B cell (primary cell): ENCODE measurements at regions not wholly inside any gene's neighbourhood (a gene's known extent, or its start where the extent isn't known, plus 50 kb on each side); places are given as distances from the start of the nearest gene placed in this dataset.

ENCODE experiments used
- ATAC-seq: fragments of 200-7000 bp; cut with Tn5 transposase; one replicate; pipeline ENCODE4 v1.10.0; 2021; ENCODE audit warnings: low read depth, mild to moderate bottlenecking, moderate number of reproducible peaks, moderate library complexity
- CTCF ChIA-PET: fragments of 350-600 bp; sonication (Branson Sonifier 250); formaldehyde crosslinking; loops from one replicate; lab custom pipeline; 2021; ENCODE audit warnings: antibody characterized with exemption, inconsistent platforms; lab: Charles Lee
- POLR2A ChIA-PET: fragments of 350-600 bp; sonication (Branson Sonifier 250); formaldehyde crosslinking; loops from one replicate; lab custom pipeline; 2021; ENCODE audit warnings: antibody characterized with exemption; lab: Charles Lee
- DNase-seq: peaks from one replicate; pipeline ENCODE4 v3.0.0; 2013
- H2AFZ ChIP-seq: 2 replicates; pipeline ENCODE4 v1.6.1; 2012; ENCODE audit warnings: mild to moderate bottlenecking, low read depth, low read length; ENCODE audit not compliant: insufficient read depth, poor library complexity, severe bottlenecking
- H3K27ac ChIP-seq, 2 donors: 1 replicate in 1 of 2; 2 replicates in 1 of 2; pipeline ENCODE4 v1.5.1; 2012 to 2013; ENCODE audit warnings: low read length in 2 of 2, mild to moderate bottlenecking in 2 of 2, moderate library complexity in 1 of 2
- H3K27me3 ChIP-seq, 4 experiments: fragments of 200-600 bp in 1 of 4; sonication (generic) in 1 of 4; replicated peaks in 1 of 4; 1 replicate in 2 of 4; 2 replicates in 2 of 4; pipeline versions ENCODE4 v1.6.1 to v1.7.0; 2013 to 2016; ENCODE audit warnings: low read length in 3 of 4, mild to moderate bottlenecking in 2 of 4, mixed read lengths in 1 of 4, moderate library complexity in 1 of 4; ENCODE audit not compliant: insufficient read depth in 4 of 4, control insufficient read depth in 3 of 4; ENCODE audit errors: control extremely low read depth in 1 of 4
- H3K36me3 ChIP-seq, 2 experiments: replicated peaks in 1 of 2; 1 replicate in 1 of 2; 2 replicates in 1 of 2; pipeline versions ENCODE4 v1.6.1 to v1.7.1; 2013; ENCODE audit warnings: low read length in 1 of 2; ENCODE audit not compliant: insufficient read depth in 2 of 2, control insufficient read depth in 1 of 2; ENCODE audit errors: control extremely low read depth in 1 of 2, extremely low read depth in 1 of 2
- H3K4me1 ChIP-seq, 2 donors: fragments of 200-600 bp in 1 of 2; sonication (generic) in 1 of 2; 1 replicate in 1 of 2; 2 replicates in 1 of 2; pipeline versions ENCODE4 v1.5.1 to v1.6.1; 2013 to 2017; ENCODE audit warnings: low read length in 2 of 2; ENCODE audit not compliant: control insufficient read depth in 2 of 2, insufficient read depth in 2 of 2
- H3K4me2 ChIP-seq: replicated peaks from 2 replicates; pipeline ENCODE3; 2012; ENCODE audit warnings: mild to moderate bottlenecking, low read depth, low read length; ENCODE audit not compliant: poor library complexity, severe bottlenecking
- H3K4me3 ChIP-seq, 5 experiments: fragments of 200-600 bp in 1 of 5; sonication (generic) in 1 of 5; 1 replicate in 3 of 5; 2 replicates in 2 of 5; pipeline versions ENCODE4 v1.5.1 to v1.7.0; 2011 to 2016; ENCODE audit warnings: low read length in 4 of 5, mild to moderate bottlenecking in 4 of 5, low read depth in 2 of 5, control low read depth in 1 of 5, moderate library complexity in 1 of 5; ENCODE audit not compliant: insufficient read depth in 1 of 5; ENCODE audit errors: control extremely low read depth in 1 of 5, extremely low read depth in 1 of 5
- H3K79me2 ChIP-seq: fragments of 200-600 bp; sonication (generic); one replicate; pipeline ENCODE4 v1.6.0; 2016; ENCODE audit warnings: low read length; ENCODE audit not compliant: control insufficient read depth, insufficient read depth
- H3K9ac ChIP-seq: fragments of 200-600 bp; sonication (generic); 2 replicates; pipeline ENCODE4 v1.6.1; 2017; ENCODE audit warnings: mild to moderate bottlenecking, low read length, moderate library complexity
- H3K9me3 ChIP-seq, 3 donors: one replicate each; pipeline versions ENCODE4 v1.6.1 to v1.7.1; 2013; ENCODE audit warnings: low read length in 2 of 3; ENCODE audit not compliant: control insufficient read depth in 2 of 3, insufficient read depth in 1 of 3; ENCODE audit errors: control extremely low read depth in 1 of 3
- H4K20me1 ChIP-seq: 2 replicates; pipeline ENCODE4 v1.6.0; 2012; ENCODE audit warnings: mild to moderate bottlenecking, low read length; ENCODE audit not compliant: insufficient read depth, control insufficient read depth, poor library complexity, severe bottlenecking
- H3K27ac Mint-ChIP-seq: one replicate; pipeline ENCODE4 v1.8.0; 2021; ENCODE audit warnings: mixed read lengths
- H3K27me3 Mint-ChIP-seq: one replicate; pipeline ENCODE4 v1.8.0; 2021; ENCODE audit warnings: mixed read lengths
- H3K4me1 Mint-ChIP-seq: one replicate; pipeline ENCODE4 v1.8.0; 2021; ENCODE audit warnings: mixed read lengths
- H3K4me3 Mint-ChIP-seq: one replicate; pipeline ENCODE4 v1.8.0; 2021; ENCODE audit warnings: mixed read lengths
- H3K9me3 Mint-ChIP-seq: one replicate; pipeline ENCODE4 v1.8.0; 2022; ENCODE audit warnings: mixed read lengths; ENCODE audit not compliant: insufficient read depth
- CTCF ChIP-seq: fragments of 200-600 bp; IDR thresholded peaks from one replicate; pipeline ENCODE4 v1.8.0; 2022; ENCODE audit warnings: antibody characterized with exemption, mild to moderate bottlenecking
- EZH2 ChIP-seq: IDR thresholded peaks from 2 replicates; pipeline ENCODE4 v1.6.1; 2012; ENCODE audit warnings: borderline replicate concordance, low read depth, mild to moderate bottlenecking, moderate library complexity, low read length; ENCODE audit not compliant: insufficient read depth, poor library complexity, severe bottlenecking
- WGBS: methylation state at CpG from one replicate; pipeline ENCODE4 v1.1.5; 2013; ENCODE audit warnings: missing lambda C conversion rate; ENCODE audit not compliant: insufficient coverage; 5-methylcytosine and 5-hydroxymethylcytosine counted together
- intact Hi-C: fragments of 100-400 bp; cut with micrococcal nuclease; formaldehyde crosslinking; loops from one replicate; pipeline ENCODE4 v1.10.0; 2022

GRCh38 chr5:101976933-101977332 is 319.2 kb downstream of the SLCO4C1 start:
- no peak overlapping the region for H2AFZ ChIP-seq
- Mint-ChIP-seq H3K9me3 (no peaks in the 10 kb centered on the region), H3K4me3 (no peak overlapping the region), H3K4me1 (no peaks in the 10 kb centered on the region), H3K27me3 (no peaks in the 10 kb centered on the region), H3K27ac (no peak overlapping the region)
- DNase-seq (no peak), ATAC-seq (no peak)
- TF ChIP-seq CTCF, result no peak
- TF ChIP-seq EZH2, result no peak
- no peak overlapping the region for H3K27ac ChIP-seq
- POLR2A ChIA-PET, result no interaction called here
- H3K79me2 ChIP-seq, result no peaks in the 10 kb centered on the region
- CTCF ChIA-PET, result no interaction called here
- H3K4me2 ChIP-seq, result no peak overlapping the region
- H3K36me3 ChIP-seq, result no peaks in the 10 kb centered on the region
- no peak overlapping the region for H3K9ac ChIP-seq
- no peaks in the 10 kb centered on the region for H3K27me3 ChIP-seq
- no peaks in the 10 kb centered on the region for H3K9me3 ChIP-seq
- no peaks in the 10 kb centered on the region for H3K4me1 ChIP-seq
- no peaks in the 10 kb centered on the region for H4K20me1 ChIP-seq
- intact Hi-C loops, result loop anchor here (5.0 kb wide), 1 partner anchor 1545 kb away; no protein-coding TSS in a partner anchor
- no peak overlapping the region for H3K4me3 ChIP-seq

GRCh38 chr5:101969742-101970141 is 326.3 kb downstream of the SLCO4C1 start:
- Histone ChIP-seq H4K20me1 (no peaks in the 10 kb centered on the region), H2AFZ (no peak overlapping the region), H3K9me3 (no peaks in the 10 kb centered on the region), H3K4me2 (no peak overlapping the region), H3K36me3 (no peaks in the 10 kb centered on the region), H3K4me1 (no peaks in the 10 kb centered on the region), H3K79me2 (no peaks in the 10 kb centered on the region), H3K9ac (no peak overlapping the region), H3K27me3 (no peaks in the 10 kb centered on the region), H3K4me3 (no peak overlapping the region), H3K27ac (no peak overlapping the region)
- TF ChIP-seq EZH2, result no peak
- no peak for TF ChIP-seq CTCF
- intact Hi-C loops, result no loop called here
- Mint-ChIP-seq H3K4me3 (no peak overlapping the region), H3K27ac (no peak overlapping the region), H3K27me3 (no peaks in the 10 kb centered on the region), H3K9me3 (no peaks in the 10 kb centered on the region), H3K4me1 (no peaks in the 10 kb centered on the region)
- ATAC-seq, result no peak
- WGBS, result no CpG with 5 or more reads among the region's 1 CpG
- POLR2A ChIA-PET, result no interaction called here
- DNase-seq, result no peak
- CTCF ChIA-PET, result no interaction called here
